ENCODE measurements at regions not wholly inside any gene's neighbourhood (a gene's known extent, or its start where the extent isn't known, plus 50 kb on each side); places are given as distances from the start of the nearest gene placed in this dataset.

- intact Hi-C loops (cut with micrococcal nuclease), result no loop called here
Observed at GRCh38 chr4:45985038-45985437, 138.8 kb downstream of the GABRG1 start.

DNA sequence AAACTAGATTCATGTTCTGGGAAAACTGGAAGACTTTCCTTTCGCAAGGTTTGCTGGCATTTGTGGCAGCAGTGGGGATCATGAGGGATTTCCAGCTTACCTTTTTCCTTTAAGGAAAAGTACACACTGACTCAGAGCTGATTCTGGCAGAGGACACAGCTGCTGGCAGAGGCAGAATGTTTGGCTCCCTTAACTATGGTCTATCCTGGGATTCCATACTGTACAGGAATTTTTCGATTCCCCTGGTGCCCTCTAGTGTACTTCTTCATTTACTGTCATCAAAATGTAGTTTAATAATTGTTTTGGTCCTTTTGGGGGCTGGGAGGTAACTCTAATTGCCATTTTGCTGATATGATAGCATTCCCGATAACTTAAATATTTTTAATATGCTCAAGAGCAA lies 152.7 kb downstream of the GABRG1 start:
- intact Hi-C loops (cut with micrococcal nuclease), result no loop called here

GRCh38 chr4:45957353-45957752 lies 166.5 kb downstream of the GABRG1 start:
- intact Hi-C loops (cut with micrococcal nuclease), result no loop called here

DNA sequence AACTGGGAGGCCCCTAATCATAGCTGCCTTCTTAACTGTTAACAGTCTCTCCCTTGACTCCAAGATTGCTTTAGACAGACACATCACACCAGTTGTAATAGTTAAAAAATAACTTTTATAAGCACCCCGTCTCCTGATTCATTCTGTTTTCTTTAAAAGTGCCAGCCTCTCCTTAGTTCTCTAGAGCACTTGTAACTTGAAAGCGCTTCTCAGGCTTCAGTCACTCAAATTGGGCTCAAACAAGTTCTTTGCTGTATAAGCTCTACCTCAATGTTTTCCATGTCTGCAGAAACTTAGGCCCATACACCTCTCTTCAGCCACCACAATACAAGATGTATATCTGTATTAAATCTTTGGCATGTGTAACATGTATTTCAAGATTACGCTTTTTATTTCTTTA lies 169.6 kb downstream of the GABRG1 start:
- intact Hi-C loops (cut with micrococcal nuclease), result no loop called here

GRCh38 chr4:45951153-45951552 lies 172.7 kb downstream of the GABRG1 start:
- intact Hi-C loops (cut with micrococcal nuclease), result no loop called here

- intact Hi-C loops (cut with micrococcal nuclease), result no loop called here
Observed at GRCh38 chr4:45946699-45947098, 177.2 kb downstream of the GABRG1 start.

DNA sequence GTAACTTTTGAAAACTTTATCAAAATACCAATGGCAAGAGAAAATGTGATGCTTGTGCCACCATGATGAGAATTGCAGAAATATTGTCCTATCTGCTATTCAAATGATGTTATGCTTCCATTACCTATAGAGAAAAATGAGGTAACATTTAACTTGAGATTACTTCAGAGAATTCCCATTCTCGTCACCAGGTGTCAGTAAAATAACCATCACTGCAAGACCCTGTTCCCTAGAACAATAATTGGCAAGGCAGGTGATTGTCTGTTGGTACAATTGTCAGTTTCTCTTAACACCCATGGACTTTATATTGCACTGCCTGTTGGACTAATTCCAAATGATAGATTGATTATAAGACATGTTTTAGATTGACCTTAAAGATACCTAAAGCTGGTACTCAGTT lies 179.9 kb downstream of the GABRG1 start:
- intact Hi-C loops (cut with micrococcal nuclease), result no loop called here

DNA sequence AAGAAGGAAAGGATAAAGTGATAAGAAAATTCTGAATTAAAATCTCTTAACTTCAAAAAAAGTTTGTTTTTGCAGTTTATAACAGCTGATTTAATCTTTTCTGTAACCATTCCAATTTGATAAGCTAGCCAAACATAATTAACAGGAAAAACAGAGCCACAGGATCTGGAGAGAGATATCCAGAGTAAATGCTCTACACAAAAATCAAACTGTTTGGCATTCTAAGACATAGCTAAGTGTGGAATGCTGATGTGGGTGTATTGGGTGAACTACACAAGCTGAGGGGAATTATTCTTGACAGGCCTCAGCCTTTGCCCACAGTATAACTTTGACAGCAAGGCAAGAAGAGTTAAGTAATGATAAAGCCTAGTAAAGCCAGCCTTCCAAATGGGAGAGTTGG lies 184.8 kb downstream of the GABRG1 start:
- intact Hi-C loops (cut with micrococcal nuclease), result loop anchor here (10.0 kb wide), 1 partner anchor 64 kb away; no protein-coding TSS in a partner anchor

- intact Hi-C loops (cut with micrococcal nuclease), result loop anchor here (10.0 kb wide), 1 partner anchor 56 kb away; no protein-coding TSS in a partner anchor
Observed at GRCh38 chr4:45931154-45931553, 192.7 kb downstream of the GABRG1 start.

DNA sequence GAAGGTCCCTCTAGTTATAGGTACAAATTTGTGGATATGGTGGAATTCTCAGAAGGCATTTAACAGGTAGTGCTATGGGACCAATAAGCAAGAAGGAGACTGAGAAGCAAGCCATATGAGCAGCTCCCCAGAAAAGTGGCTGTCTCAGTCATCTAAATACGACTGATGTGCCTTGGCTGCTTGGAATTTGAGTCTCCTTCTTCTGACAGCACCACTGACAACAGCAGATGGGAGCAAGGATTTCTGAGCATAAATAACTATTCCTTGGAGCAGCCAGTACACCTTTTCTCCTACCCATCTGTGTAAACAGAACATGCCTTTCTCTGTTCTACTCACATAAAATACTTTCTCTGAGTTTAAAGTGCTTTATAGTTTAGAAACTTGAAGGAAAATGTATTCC lies 196.2 kb downstream of the GABRG1 start:
- intact Hi-C loops (cut with micrococcal nuclease), result no loop called here

- intact Hi-C loops (cut with micrococcal nuclease), result no loop called here
Observed at GRCh38 chr4:45925809-45926208, 198.0 kb downstream of the GABRG1 start.

DNA sequence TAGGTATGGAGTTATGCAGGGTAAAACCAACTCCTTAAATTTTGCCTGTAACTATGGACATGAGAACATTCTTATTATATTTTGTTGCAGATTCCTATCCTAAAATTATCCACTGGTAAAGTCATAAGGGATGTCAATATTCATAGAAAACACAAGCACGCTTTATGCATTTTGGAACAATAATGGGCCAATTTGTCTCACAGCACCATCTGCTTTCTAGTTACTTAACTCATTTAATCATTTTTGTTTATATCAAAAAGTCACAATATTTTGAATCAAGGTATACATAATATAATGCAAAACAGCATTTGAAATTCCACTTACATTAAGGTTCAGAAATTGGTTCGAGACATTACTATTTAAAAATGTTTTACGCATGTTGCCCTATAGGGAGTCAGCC lies 203.0 kb downstream of the GABRG1 start:
- intact Hi-C loops (cut with micrococcal nuclease), result no loop called here

- intact Hi-C loops (cut with micrococcal nuclease), result no loop called here
Observed at GRCh38 chr4:45910511-45910910, 213.3 kb downstream of the GABRG1 start.

DNA sequence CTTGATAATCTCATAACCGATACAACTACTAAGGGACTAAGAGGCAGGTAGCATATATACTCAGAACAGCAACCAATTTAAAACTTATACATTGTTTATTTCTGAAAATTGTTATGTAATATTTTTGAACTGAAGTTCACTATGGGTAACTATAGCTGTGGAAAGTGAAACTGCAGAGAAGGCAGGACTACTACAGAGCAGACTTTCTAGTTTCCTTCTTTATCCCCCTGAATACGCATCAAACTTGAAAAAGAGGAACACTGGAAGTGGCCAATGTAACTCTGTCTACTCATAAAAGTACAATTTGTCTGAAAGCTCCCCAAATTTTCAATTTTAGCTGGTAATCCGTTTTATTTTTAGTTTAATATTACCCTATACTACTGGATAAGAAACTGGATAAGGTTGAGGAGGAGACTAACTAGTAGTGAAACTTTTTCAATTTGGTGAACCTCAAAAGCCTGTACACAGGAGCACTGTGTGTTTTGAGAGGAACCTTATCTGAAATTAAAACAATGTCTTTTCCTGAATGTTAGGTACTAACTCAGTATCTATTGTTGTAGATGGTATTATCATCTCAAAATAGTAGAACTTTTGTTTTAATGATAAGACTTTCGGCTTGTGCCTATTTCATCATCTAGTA lies 225.8 kb downstream of the GABRG1 start:
- intact Hi-C loops (cut with micrococcal nuclease), result no loop called here

DNA sequence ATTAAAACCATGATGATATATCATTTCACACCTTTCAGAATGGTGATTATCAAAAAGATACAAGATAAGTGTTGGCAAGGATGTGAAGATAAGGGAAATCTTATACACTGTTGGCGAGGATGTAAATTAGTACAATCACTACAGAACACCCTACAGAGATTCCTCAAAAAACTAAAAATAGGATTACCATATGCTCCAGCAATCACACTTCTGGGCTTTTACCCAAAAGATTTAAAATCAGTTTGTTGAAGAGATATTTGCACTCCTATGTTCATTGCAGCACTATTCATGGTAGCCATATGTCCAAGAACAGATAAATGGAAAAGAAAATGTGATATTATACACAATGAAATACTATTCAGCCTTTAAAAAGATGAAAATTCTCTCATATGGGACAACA lies 240.4 kb downstream of the GABRG1 start:
- intact Hi-C loops (cut with micrococcal nuclease), result no loop called here

GRCh38 chr4:45876235-45876890 lies 247.5 kb downstream of the GABRG1 start:
- intact Hi-C loops (cut with micrococcal nuclease), result loop anchor here (10.0 kb wide), 1 partner anchor 58 kb away; no protein-coding TSS in a partner anchor

DNA sequence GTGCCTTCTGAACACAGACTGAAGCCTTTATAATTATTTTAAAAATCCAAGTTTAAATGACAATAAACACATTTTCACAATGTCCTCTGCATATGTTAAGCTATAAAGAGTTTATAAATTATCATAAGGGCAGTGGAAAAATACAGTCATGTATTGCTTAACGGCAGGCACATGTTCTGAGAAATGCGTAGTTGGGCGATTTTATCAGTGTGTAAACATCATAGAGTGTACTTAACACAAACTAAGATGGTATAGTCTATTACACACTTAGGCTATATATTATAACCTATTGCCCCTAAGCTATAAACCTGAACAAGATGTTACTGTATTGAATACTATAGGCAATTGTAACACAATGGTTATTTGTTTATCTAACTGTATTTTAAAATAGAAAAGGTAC lies 254.7 kb downstream of the GABRG1 start:
- intact Hi-C loops (cut with micrococcal nuclease), result no loop called here

DNA sequence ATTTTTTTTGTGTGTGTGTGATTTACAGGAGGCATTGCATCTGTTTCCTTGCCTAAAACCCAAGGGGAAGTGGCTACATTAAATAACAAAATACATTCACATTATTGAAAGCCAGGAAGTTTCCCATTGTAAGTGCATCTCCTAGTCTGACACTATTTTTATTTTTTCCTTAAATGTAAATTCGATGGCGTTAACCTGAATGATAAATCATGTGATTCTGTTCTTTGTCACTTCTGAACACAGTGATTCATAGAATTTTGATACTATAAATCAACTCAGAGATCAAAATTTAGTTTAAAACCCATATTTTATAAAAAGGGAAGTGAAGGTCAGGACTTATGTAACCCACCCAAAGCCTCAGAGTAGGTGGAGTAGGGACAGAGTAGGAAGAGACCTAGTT lies 258.1 kb downstream of the GABRG1 start:
- intact Hi-C loops (cut with micrococcal nuclease), result no loop called here

- intact Hi-C loops (cut with micrococcal nuclease), result no loop called here
Observed at GRCh38 chr4:45855857-45856256, 268.0 kb downstream of the GABRG1 start.

DNA sequence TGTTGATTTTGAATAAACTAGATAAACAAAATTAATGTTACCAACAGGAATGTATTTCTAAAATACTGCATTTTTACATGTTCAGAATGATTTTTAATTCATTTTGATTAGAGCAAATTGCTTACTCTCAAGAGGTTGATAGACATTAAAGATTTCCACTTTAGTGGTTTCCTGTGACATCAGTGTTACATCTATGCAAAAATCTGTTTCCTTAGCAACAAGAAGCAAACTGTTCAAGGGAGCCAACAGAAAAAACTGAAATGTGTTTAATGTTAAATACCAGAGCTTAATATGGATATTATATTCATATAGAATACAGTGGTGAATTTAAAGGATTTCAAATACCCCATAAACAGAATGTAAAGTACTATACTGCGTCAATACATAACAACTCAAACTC lies 277.8 kb downstream of the GABRG1 start:
- intact Hi-C loops (cut with micrococcal nuclease), result no loop called here

DNA sequence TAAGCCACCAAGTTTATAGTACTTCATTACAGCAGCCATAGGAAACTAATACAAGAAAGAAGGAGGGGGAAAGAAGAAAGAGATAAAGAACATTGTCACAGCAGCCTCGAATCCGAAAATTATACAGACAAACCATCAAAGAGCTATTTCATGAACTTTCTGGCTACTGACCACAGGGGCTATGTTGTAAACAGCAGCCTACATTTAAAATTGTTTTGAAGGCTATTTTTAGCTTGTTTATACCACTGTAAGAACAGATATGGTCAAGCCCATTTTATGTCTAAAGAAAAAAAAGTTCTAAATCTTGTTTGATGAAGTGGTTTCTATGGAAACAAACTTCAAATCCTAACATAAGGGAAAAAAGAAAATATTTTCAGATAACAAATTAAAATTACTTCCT lies 282.1 kb downstream of the GABRG1 start:
- intact Hi-C loops (cut with micrococcal nuclease), result no loop called here

DNA sequence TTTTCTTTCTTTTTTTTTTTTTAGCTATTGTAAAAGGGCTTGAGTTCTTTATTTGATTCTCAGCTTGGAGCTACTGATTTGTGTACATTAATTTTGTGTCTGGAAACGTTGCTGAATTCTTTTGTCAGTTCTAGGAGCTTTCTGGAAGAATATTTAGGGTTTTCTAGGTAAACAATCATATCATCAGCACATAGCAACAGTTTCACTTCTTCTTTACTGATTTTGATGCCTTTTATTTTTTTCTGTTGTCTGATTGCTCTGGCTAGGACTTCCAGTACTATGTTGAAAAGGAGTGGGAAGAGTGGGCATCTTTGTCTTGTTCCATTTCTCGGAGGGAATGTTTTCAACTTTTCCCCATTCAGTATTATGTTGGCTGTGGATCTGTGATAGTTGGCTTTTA lies 292.2 kb downstream of the GABRG1 start:
- intact Hi-C loops (cut with micrococcal nuclease), result no loop called here

DNA sequence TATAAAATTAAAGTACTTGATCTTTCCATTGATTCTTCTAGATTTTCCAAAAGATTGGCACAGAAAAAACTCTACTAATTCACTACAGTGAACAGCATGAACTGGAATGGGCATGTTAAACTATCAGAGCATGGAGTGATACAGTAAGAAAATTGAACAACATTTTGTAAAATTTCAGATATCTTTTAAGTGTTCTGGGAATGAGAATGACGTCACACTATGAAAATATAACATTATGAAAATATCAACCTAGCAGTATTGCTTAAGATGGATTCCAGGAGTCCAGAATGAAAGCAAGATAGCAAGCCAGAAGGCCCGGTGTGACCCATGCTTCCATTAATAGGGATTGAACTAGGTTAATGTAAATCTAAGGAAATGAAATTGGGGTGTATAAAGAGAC lies 319.9 kb downstream of the GABRG1 start:
- intact Hi-C loops (cut with micrococcal nuclease), result no loop called here

Measured in T-helper 2 cell treated with Interferon-gamma antibody and Interleukin-4, amounts not matched to agents 100 ng/mL and 5 ng/mL, for 36 hours (primary cell).